NCI-H345 treated with DMSO at 0.1 percent for 48 hours (cell line): ENCODE measurements at regions not wholly inside any gene's neighbourhood (a gene's known extent, or its start where the extent isn't known, plus 50 kb on each side); places are given as distances from the start of the nearest gene placed in this dataset.
"Not testable (repeated sequence)": the region's sequence is repeated elsewhere in the genome, so short reads cannot be mapped to it uniquely, and the experiment has no call there.

Experiments used
- DNase-seq: peaks from one replicate; lab custom pipeline; 2025; ENCODE audit not compliant: unreplicated experiment; lab: John Stamatoyannopoulos, UW

DNA sequence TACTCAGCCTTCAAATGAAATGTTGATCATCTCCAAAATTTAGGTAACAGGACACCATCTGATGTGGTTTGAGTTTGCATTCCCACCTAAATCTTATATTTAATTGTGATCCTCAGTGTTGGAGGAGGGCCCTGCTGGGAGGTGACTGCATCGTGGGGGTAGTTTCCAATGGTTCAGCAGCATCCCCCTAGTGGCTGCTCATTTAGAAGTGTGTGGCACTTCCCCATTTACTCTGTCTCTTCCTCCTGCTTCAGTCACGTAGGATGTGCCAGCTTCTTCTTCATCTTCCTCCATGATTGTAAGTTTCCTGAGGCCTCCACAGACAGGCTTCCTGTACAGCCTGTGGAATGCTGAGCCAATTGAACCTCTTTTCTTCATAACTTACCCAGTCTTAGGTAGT lies 731.2 kb downstream of the USP25 start:
- no peak for DNase-seq

- DNase-seq: not testable (repeated sequence)
Observed at GRCh38 chr21:16464211-16464889, 734.6 kb downstream of the USP25 start.

GRCh38 chr21:16468184-16468583 lies 738.4 kb downstream of the USP25 start:
- no peak for DNase-seq

DNA sequence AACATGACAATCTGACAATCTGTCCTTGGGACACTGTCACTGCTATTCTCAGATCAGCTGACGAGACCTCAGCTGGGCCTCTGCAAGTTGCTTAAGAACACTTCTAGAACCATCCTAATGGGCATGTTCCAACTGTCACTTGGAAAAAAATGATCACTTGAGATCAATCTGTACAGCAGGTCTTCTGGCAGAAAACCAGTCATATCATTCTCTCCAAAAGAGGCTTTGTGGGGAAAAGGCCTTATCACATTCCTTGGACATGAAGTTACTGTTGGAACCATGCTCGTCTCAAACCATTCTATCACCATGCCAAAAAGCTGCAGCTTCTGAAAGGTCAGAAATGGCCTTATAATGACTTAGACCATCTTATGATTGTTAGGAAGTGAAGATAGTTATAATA lies 744.2 kb downstream of the USP25 start:
- DNase-seq: no peak

GRCh38 chr21:16476056-16476825 lies 746.5 kb downstream of the USP25 start:
- no peak for DNase-seq

GRCh38 chr21:16488042-16488441 lies 758.3 kb downstream of the USP25 start:
- no peak for DNase-seq

GRCh38 chr21:16492356-16492755 lies 762.6 kb downstream of the USP25 start:
- no peak for DNase-seq

GRCh38 chr21:16492892-16493291 lies 763.1 kb downstream of the USP25 start:
- no peak for DNase-seq

DNA sequence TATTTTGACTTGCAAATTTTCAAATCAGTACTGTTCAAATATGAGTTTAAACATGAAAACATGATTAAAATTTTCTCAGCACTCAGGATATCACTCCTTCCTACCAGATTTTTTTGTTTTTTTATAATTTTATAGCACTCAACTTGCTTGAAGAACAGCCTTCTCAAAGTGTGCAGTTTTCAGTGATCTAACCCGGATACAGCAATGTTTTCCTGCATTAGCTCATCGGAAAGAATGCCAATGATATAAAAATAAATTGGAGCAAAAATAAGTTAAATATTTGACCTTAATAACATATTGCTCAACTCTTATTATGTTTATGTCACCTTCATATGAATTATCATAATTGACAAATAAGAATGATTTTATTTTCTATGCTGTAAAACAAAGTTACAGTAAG lies 766.8 kb downstream of the USP25 start:
- DNase-seq: no peak

DNA sequence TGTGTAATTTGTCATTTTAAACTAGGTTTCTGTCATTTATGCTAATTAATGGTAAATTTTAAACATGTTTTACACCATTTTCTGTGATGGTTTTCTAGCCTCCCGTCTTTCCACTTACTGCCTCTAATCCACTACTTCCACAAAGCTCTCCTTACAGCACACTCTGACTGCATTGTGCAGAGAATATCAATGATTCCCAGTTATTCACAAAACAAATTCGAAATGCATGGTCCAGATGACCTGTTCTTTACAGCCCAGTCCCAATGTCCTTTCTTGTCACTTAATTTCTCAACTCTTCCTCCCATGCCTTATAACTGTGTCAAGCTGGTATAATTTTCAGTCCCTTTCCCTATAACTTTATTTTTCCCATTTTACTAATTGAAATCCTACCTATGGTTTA lies 770.5 kb downstream of the USP25 start:
- DNase-seq: no peak

DNA sequence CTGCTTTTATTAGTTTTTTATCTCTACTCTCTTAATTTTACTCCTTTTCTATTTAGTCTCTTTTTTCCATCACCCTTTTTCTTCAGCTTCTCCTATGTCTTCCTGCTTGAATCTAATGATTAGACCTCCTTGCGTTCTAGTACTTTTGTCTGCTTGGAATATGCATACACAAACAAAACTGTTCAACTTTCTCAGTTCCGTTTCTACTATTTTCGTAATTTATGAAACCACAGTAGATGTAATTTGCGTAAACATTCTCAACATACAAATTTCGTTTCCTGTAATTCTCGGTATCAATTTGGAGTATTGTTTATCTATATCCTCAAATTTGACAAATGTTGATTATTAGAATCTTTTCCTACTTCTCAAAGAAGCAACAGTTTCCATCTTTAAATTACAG lies 772.5 kb downstream of the USP25 start:
- no peak for DNase-seq

- DNase-seq: no peak
Observed at GRCh38 chr21:16502897-16503296, 773.1 kb downstream of the USP25 start.

GRCh38 chr21:16504281-16504680 lies 774.5 kb downstream of the USP25 start:
- no peak for DNase-seq

DNA sequence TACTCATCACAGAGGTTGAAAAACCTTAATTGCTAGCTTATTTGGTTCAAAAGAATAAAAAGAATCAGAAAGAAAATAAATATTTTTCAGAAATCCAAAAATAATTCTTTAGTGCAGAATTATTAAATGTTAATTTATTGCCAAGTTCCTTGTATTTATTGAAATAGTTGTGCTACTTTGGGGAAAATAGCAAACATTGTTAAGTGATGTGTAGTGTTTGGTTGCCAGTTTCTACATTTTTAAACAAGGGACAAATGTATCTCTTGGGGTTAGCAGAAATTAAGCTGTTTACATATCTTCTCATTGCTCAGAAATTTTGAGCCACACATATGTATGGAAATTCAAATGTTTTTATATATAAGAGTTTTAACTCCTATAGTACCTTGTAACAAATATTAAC lies 775.0 kb downstream of the USP25 start:
- no peak for DNase-seq

DNA sequence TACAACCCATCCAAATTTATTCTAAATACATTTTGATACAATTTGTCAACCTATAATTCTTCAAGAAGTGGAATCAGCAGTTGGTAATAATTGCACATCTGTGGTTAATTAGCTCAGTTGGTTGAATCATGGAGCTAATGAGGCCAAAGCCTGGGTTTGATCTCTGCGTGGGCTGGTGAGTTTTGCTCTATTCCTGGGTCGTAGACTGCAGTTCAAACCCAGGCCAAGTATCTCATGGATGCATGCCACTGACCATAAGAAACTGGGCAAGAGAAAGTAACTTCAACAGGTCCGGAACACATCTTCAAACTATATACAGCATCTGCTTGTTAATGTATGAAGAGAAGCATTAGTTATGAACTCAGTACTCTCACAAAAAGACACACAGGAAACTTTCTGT lies 779.7 kb downstream of the USP25 start:
- no peak for DNase-seq

DNA sequence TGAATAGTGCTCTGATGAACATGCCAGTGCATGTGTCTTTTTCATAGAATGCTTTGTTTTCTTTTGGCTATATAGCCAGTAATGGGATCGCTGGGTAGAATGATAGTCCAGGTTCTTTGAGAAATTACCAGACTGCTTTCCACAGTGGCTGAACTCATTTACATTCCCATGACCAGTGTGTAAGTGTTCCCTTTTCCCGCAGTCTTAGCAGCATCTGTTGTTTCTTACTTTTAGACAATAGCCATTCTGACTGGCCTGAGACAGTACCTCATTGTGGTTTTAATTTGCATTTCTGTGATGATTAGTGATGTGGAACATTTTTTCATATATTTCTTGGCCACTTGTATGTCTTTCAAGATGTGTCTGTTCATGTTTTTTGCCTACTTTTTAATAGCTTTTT lies 784.5 kb downstream of the USP25 start:
- no peak for DNase-seq

DNA sequence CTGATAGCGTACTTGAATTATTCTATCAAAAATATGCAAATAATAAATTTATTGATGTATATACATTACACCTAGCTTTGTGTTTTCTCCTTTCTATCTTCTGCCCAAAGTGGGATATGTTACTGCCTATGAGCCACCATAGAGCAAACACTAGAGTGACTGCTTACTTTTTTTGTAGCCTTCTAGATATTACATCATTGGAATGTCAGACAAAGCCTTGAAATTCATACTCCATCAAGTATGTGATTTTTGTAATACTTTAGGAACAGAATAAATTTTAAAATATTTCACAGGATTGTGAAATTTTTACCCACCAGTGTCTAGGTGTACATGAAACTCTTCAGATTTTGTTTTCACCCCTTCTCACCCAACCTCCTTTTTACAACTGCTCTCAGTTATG lies 787.6 kb downstream of the USP25 start:
- no peak for DNase-seq

- DNase-seq: no peak
Observed at GRCh38 chr21:16519036-16519435, 789.3 kb downstream of the USP25 start.

- DNase-seq: no peak
Observed at GRCh38 chr21:16519644-16520043, 789.9 kb downstream of the USP25 start.

GRCh38 chr21:16522548-16522947 lies 792.8 kb downstream of the USP25 start:
- DNase-seq: no peak

DNA sequence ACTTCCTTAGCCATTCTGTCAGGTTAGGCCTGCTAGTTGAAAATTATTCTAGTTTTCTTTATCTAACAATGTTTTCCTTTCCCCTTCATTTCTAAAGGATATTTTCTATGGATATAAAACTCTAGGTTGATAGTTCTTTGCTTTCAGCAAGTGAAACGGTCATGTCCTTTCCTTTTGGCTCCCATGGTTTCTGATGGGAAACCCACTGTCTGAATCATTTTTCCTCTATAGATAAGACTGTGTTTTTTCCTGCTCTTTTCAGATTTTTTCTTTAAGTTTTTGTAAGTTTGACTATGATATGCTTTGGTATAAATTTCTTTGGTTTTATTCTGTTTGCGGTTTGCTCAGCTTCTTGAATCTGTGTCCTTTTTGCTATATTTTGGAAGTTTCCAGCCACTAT lies 800.9 kb downstream of the USP25 start:
- no peak for DNase-seq

GRCh38 chr21:16532840-16533239 lies 803.1 kb downstream of the USP25 start:
- no peak for DNase-seq
